HepG2 (cell line): ENCODE measurements at regions not wholly inside any gene's neighbourhood (a gene's known extent, or its start where the extent isn't known, plus 50 kb on each side); places are given as distances from the start of the nearest gene placed in this dataset.

Experiments
- ATAC-seq: fragments of 200-7000 bp; cut with Tn5 transposase; 3 replicates; pipeline ENCODE4 v1.9.1; 2020; ENCODE audit warnings: mild to moderate bottlenecking, moderate library complexity
- BruUV-seq: library from RNA; stranded (reverse); fragments of 400-500 nt; replicated peaks from 2 replicates; lab custom pipeline; 2021; lab: Mats Ljungman, UMichigan
- CTCF ChIA-PET: fragments of 300-600 bp; formaldehyde crosslinking; extraction: SDS; loops from one replicate; lab custom pipeline; 2021; ENCODE audit warnings: low total read pairs, inconsistent platforms, low intra/inter-chr PET ratio; lab: Yijun Ruan, JAX
- POLR2A ChIA-PET: fragments of 350-600 bp; sonication (Branson Sonifier 250); formaldehyde crosslinking; loops from one replicate; lab custom pipeline; 2020; ENCODE audit warnings: antibody characterized with exemption, inconsistent platforms; lab: Yijun Ruan, JAX
- DNase-seq: peaks from one replicate; pipeline ENCODE4 v3.0.0-alpha.2; 2015; ENCODE audit warnings: low spot score
- FAIRE-seq: peaks from 3 replicates; lab custom pipeline; 2011; peaks lifted over from hg19 to GRCh38; lab: Jason Lieb, UNC
- H2AFZ ChIP-seq: one replicate; pipeline ENCODE4 v1.6.1; 2011; ENCODE audit warnings: low read length, inconsistent platforms
- H3K27ac ChIP-seq: fragments of 300-600 bp; 3 replicates; pipeline ENCODE4 v1.8.0; 2011; ENCODE audit warnings: mixed run types, mild to moderate bottlenecking, mixed read lengths, low read length, inconsistent platforms; ENCODE audit not compliant: insufficient read depth; ENCODE audit errors: extremely low read length
- H3K27me3 ChIP-seq, 2 experiments: fragments of 200-600 bp in 1 of 2; 2 replicates in 1 of 2; 3 replicates in 1 of 2; pipeline versions ENCODE4 v1.6.0 to v1.8.0; 2011; ENCODE audit warnings: low read length in 2 of 2, mild to moderate bottlenecking in 2 of 2, moderate library complexity in 2 of 2, inconsistent platforms in 1 of 2; ENCODE audit not compliant: insufficient read depth in 2 of 2, control insufficient read depth in 1 of 2
- H3K36me3 ChIP-seq, 2 experiments: fragments of 200-600 bp in 1 of 2; replicated peaks in 1 of 2; 2 replicates in 1 of 2; 3 replicates in 1 of 2; pipeline versions ENCODE4 v1.5.1 to v1.8.0; 2011; ENCODE audit warnings: low read length in 2 of 2, inconsistent platforms in 1 of 2; ENCODE audit not compliant: insufficient read depth in 2 of 2, control insufficient read depth in 1 of 2
- H3K4me1 ChIP-seq: 2 replicates; pipeline ENCODE4 v1.5.1; 2012; ENCODE audit warnings: low read length, inconsistent platforms; ENCODE audit not compliant: insufficient read depth
- H3K4me2 ChIP-seq: 2 replicates; pipeline ENCODE4 v1.6.0; 2011; ENCODE audit warnings: low read depth, low read length, inconsistent platforms
- H3K4me3 ChIP-seq, 3 experiments: fragments of 200-600 bp in 1 of 3; sonication (generic), shearing (Covaris generic) in 1 of 3; replicated peaks in 1 of 3; 2 replicates each; pipeline ENCODE4 v1.5.1; 2011 to 2016; ENCODE audit warnings: low read length in 3 of 3, inconsistent platforms in 2 of 3, low read depth in 2 of 3, mild to moderate bottlenecking in 2 of 3, control low read depth in 1 of 3, mixed read lengths in 1 of 3; ENCODE audit not compliant: insufficient read depth in 1 of 3
- H3K79me2 ChIP-seq: one replicate; pipeline ENCODE4 v1.6.1; 2011; ENCODE audit warnings: low read length, inconsistent platforms; ENCODE audit not compliant: insufficient read depth
- H3K9ac ChIP-seq: 2 replicates; pipeline ENCODE4 v1.6.0; 2011; ENCODE audit warnings: mild to moderate bottlenecking, low read depth, low read length, inconsistent platforms; ENCODE audit not compliant: insufficient read depth
- H3K9me3 ChIP-seq: 2 replicates; pipeline ENCODE4 v1.5.1; 2012; ENCODE audit warnings: mild to moderate bottlenecking, low read length
- H4K20me1 ChIP-seq: 2 replicates; pipeline ENCODE4 v1.6.0; 2011; ENCODE audit warnings: inconsistent platforms, mild to moderate bottlenecking, low read length, moderate library complexity; ENCODE audit not compliant: insufficient read depth
- ARHGAP35 ChIP-seq: sonication (generic); formaldehyde crosslinking; IDR thresholded peaks from 2 replicates; pipeline ENCODE4 v1.9.0; 2022; ENCODE audit warnings: mild to moderate bottlenecking, inconsistent platforms, moderate library complexity, missing genetic modification reagents, borderline replicate concordance
- BCL6 ChIP-seq: IDR thresholded peaks from 2 replicates; pipeline ENCODE4 v1.6.1; 2016; ENCODE audit warnings: missing genetic modification reagents, missing compliant biosample characterization
- ELF4 ChIP-seq: sonication (generic); formaldehyde crosslinking; IDR thresholded peaks from 2 replicates; pipeline ENCODE4 v1.5.0; 2020; ENCODE audit warnings: missing genetic modification reagents, mild to moderate bottlenecking, moderate library complexity, borderline replicate concordance
- IKZF4 ChIP-seq: sonication (generic); formaldehyde crosslinking; IDR thresholded peaks from 2 replicates; pipeline ENCODE4 v1.5.1; 2020; ENCODE audit warnings: borderline replicate concordance, mild to moderate bottlenecking, low read depth, missing genetic modification reagents; ENCODE audit errors: not compliant biosample characterization
- NFIC ChIP-seq: IDR thresholded peaks from 2 replicates; pipeline ENCODE4 v1.6.1; 2012; ENCODE audit warnings: mild to moderate bottlenecking, low read length, inconsistent platforms
- RBFOX2 ChIP-seq: fragments of 200-400 bp; formaldehyde crosslinking; IDR thresholded peaks from 2 replicates; pipeline ENCODE4 v1.6.1; 2017; ENCODE audit warnings: low read depth, mild to moderate bottlenecking, low read length
- RBM22 ChIP-seq: fragments of 200-400 bp; formaldehyde crosslinking; optimal IDR thresholded peaks from 2 replicates; pipeline ENCODE3; 2017; ENCODE audit warnings: mild to moderate bottlenecking, low read length, moderate library complexity
- RXRB ChIP-seq: IDR thresholded peaks from 2 replicates; pipeline ENCODE4 v1.6.1; 2016; ENCODE audit warnings: borderline replicate concordance, missing genetic modification reagents, missing compliant biosample characterization
- SMAD9 ChIP-seq: sonication (generic); formaldehyde crosslinking; IDR thresholded peaks from 2 replicates; pipeline ENCODE4 v1.5.1; 2020; ENCODE audit warnings: mild to moderate bottlenecking, missing genetic modification reagents
- TCF7L2 ChIP-seq: IDR thresholded peaks from 2 replicates; pipeline ENCODE4 v1.6.1; 2011; ENCODE audit warnings: mild to moderate bottlenecking, low read depth, low read length, moderate library complexity
- ZC3H4 ChIP-seq: sonication (generic); formaldehyde crosslinking; IDR thresholded peaks from 2 replicates; pipeline ENCODE4 v1.4.0; 2020; ENCODE audit warnings: missing genetic modification reagents, borderline replicate concordance
- ZNF18 ChIP-seq: sonication (generic); formaldehyde crosslinking; IDR thresholded peaks from 2 replicates; pipeline ENCODE4 v1.8.0; 2022; ENCODE audit warnings: mild to moderate bottlenecking, missing genetic modification reagents; ENCODE audit not compliant: insufficient replicate concordance
- ZNF3 ChIP-seq: IDR thresholded peaks from 2 replicates; pipeline ENCODE4 v1.7.0; 2017; ENCODE audit warnings: inconsistent platforms
- ZNF350 ChIP-seq: sonication (generic); formaldehyde crosslinking; IDR thresholded peaks from 2 replicates; pipeline ENCODE4 v1.4.0; 2020; ENCODE audit warnings: mild to moderate bottlenecking, low read depth, missing genetic modification reagents, borderline replicate concordance
- ZNF432 ChIP-seq: sonication (generic); formaldehyde crosslinking; IDR thresholded peaks from 2 replicates; pipeline ENCODE4 v1.5.0; 2020; ENCODE audit warnings: missing genetic modification reagents, mild to moderate bottlenecking, borderline replicate concordance
- ZNF564 ChIP-seq: sonication (generic); formaldehyde crosslinking; IDR thresholded peaks from 2 replicates; pipeline ENCODE4 v1.8.1; 2023; ENCODE audit warnings: mild to moderate bottlenecking, missing genetic modification reagents
- ZNF724P ChIP-seq: sonication (generic); formaldehyde crosslinking; IDR thresholded peaks from 2 replicates; pipeline ENCODE4 v1.8.0; 2022; ENCODE audit warnings: missing genetic modification reagents, borderline replicate concordance
- in situ Hi-C: cut with HindIII; loops from 2 replicates; pipeline ENCODE4 v1.10.0; 2017; ENCODE audit warnings: low pct_unique_long_range_greater_than_20kb; ENCODE audit not compliant: extremely low pct_ligation_motif_present
- intact Hi-C: fragments of 100-400 bp; cut with micrococcal nuclease; formaldehyde crosslinking; loops from one replicate; pipeline ENCODE4 v1.10.0; 2022; ENCODE audit not compliant: unreplicated experiment

- Histone ChIP-seq H3K4me1 (no peaks in the 10 kb centered on the region), H3K4me2 (no peak overlapping the region), H2AFZ (no peak overlapping the region), H3K9ac (no peak overlapping the region), H3K4me3 (no peak overlapping the region), H3K9me3 (no peaks in the 10 kb centered on the region), H3K79me2 (no peaks in the 10 kb centered on the region), H3K27ac (no peak overlapping the region), H3K36me3 (no peaks in the 10 kb centered on the region), H3K27me3 (no peaks in the 10 kb centered on the region), H4K20me1 (no peaks in the 10 kb centered on the region)
- no peak for FAIRE-seq
- intact Hi-C loops = no loop called here
- no peak for TF ChIP-seq BCL6 (CRISPR knock-in tag)
- no peak for TF ChIP-seq ZNF564
- TF ChIP-seq ZNF350 (CRISPR knock-in tag) = no peak
- no peak for TF ChIP-seq IKZF4 (CRISPR knock-in tag)
- no peak for TF ChIP-seq ZNF18 (CRISPR knock-in tag)
- TF ChIP-seq RBM22 = no peak
- TF ChIP-seq ZC3H4 (CRISPR knock-in tag) = no peak
- no peak for TF ChIP-seq TCF7L2
- no peak for TF ChIP-seq ELF4
- TF ChIP-seq ZNF432 (CRISPR knock-in tag) = no peak
- no peak for TF ChIP-seq ZNF3 (CRISPR knock-in tag)
- no peak for TF ChIP-seq ZNF724P (CRISPR knock-in tag)
- TF ChIP-seq SMAD9 (CRISPR knock-in tag) = no peak
- TF ChIP-seq ARHGAP35 (CRISPR knock-in tag) = no peak
- TF ChIP-seq RBFOX2 = no peak
- TF ChIP-seq RXRB (CRISPR knock-in tag) = no peak
- TF ChIP-seq NFIC = no peak
- ChIA-PET POLR2A (no interaction called here), CTCF (no interaction called here)
- no TSS peak for BruUV-seq
- DNase-seq = no peak
- in situ Hi-C loops = no loop called here
- ATAC-seq = no peak
Observed at GRCh38 chr7:52079726-52080125, 763.1 kb upstream of the COBL start.
